ENCODE measurements at regions not wholly inside any gene's neighbourhood (a gene's known extent, or its start where the extent isn't known, plus 50 kb on each side); places are given as distances from the start of the nearest gene placed in this dataset.

GRCh38 chr13:67775359-67775758 lies 545.2 kb upstream of the PCDH9 start:
- no peak for TF ChIP-seq EP300 (IDR thresholded peaks at IDR 0.05; ENCODE audit: low read depth)
- TF ChIP-seq CTCF (IDR thresholded peaks at IDR 0.05): no peak
- no peak for TF ChIP-seq POLR2A (IDR thresholded peaks at IDR 0.05)

Data from transverse colon (tissue), 3 donors.